Stimulated activated CD4-positive, alpha-beta T cell treated with anti-CD3 and anti-CD28 coated beads, Interleukin-1b, Interleukin-23, amount 100 ng/mL, for 1 hour (primary cell): ENCODE measurements at regions not wholly inside any gene's neighbourhood (a gene's known extent, or its start where the extent isn't known, plus 50 kb on each side); places are given as distances from the start of the nearest gene placed in this dataset.

ENCODE experiments used
- DNase-seq, 2 donors: peaks; one replicate each; pipeline ENCODE4 v3.0.0-alpha.2; 2020; ENCODE audit warnings: low read depth in 2 of 2

- DNase-seq: no peak
Measured at GRCh38 chr20:21839982-21840381, 134.5 kb downstream of the PAX1 start.

- DNase-seq: no peak
Measured at GRCh38 chr20:21836346-21836745, 130.9 kb downstream of the PAX1 start.

GRCh38 chr20:21835042-21835441, 129.6 kb downstream of the PAX1 start:
- DNase-seq: no peak

- DNase-seq: no peak
Measured at GRCh38 chr20:21832442-21833385, 127.2 kb downstream of the PAX1 start.

- no peak for DNase-seq
Measured at GRCh38 chr20:21826976-21827375, 121.5 kb downstream of the PAX1 start.

- DNase-seq: no peak
Measured at GRCh38 chr20:21821358-21821757, 115.9 kb downstream of the PAX1 start.

GRCh38 chr20:21820688-21821087, 115.2 kb downstream of the PAX1 start:
- no peak for DNase-seq

GRCh38 chr20:21820045-21820444, 114.6 kb downstream of the PAX1 start:
- DNase-seq: no peak

- no peak for DNase-seq
Measured at GRCh38 chr20:21812379-21812778, 106.9 kb downstream of the PAX1 start.

GRCh38 chr20:21809961-21810523, 104.6 kb downstream of the PAX1 start:
- no peak for DNase-seq

GRCh38 chr20:21808863-21809664, 103.6 kb downstream of the PAX1 start:
- peak in 1 of 2 donors; percentile 4 for DNase-seq

GRCh38 chr20:21808139-21808538, 102.7 kb downstream of the PAX1 start:
- DNase-seq: no peak

- DNase-seq: no peak
Measured at GRCh38 chr20:21804802-21805201, 99.3 kb downstream of the PAX1 start.

- no peak for DNase-seq
Measured at GRCh38 chr20:21801193-21801592, 95.7 kb downstream of the PAX1 start.

- no peak for DNase-seq
Measured at GRCh38 chr20:21798384-21798783, 92.9 kb downstream of the PAX1 start.

- DNase-seq: no peak
Measured at GRCh38 chr20:21796059-21796458, 90.6 kb downstream of the PAX1 start.

GRCh38 chr20:21788082-21788481, 82.6 kb downstream of the PAX1 start:
- DNase-seq: no peak

- DNase-seq: no peak
Measured at GRCh38 chr20:21781446-21782075, 76.1 kb downstream of the PAX1 start.

GRCh38 chr20:21780528-21780927, 75.1 kb downstream of the PAX1 start:
- no peak for DNase-seq
